HEK293T (cell line): ENCODE measurements at regions not wholly inside any gene's neighbourhood (a gene's known extent, or its start where the extent isn't known, plus 50 kb on each side); places are given as distances from the start of the nearest gene placed in this dataset.
"Not testable (repeated sequence)": the region's sequence is repeated elsewhere in the genome, so short reads cannot be mapped to it uniquely, and the experiment has no call there.

ENCODE experiments used
- CTCF ChIA-PET: fragments of 350-600 bp; formaldehyde crosslinking; extraction: SDS; loops from one replicate; lab custom pipeline; 2021; ENCODE audit warnings: antibody characterized with exemption, inconsistent platforms; lab: Yijun Ruan, JAX
- POLR2A ChIA-PET: fragments of 350-600 bp; formaldehyde crosslinking; extraction: SDS; loops from one replicate; lab custom pipeline; 2020; ENCODE audit warnings: antibody characterized with exemption, inconsistent platforms; lab: Yijun Ruan, JAX
- DNase-seq: peaks from one replicate; pipeline ENCODE4 v3.0.0; 2012; ENCODE audit warnings: mixed read lengths; ENCODE audit errors: extremely low spot score
- ARNT ChIP-seq: fragments of 450-650 bp; IDR thresholded peaks from 2 replicates; pipeline ENCODE4 v1.6.1; 2017; ENCODE audit warnings: mild to moderate bottlenecking
- BHLHE40 ChIP-seq: fragments of 450-650 bp; IDR thresholded peaks from 2 replicates; pipeline ENCODE4 v1.6.1; 2016; ENCODE audit warnings: mild to moderate bottlenecking, moderate library complexity, borderline replicate concordance
- CTBP1 ChIP-seq: fragments of 450-650 bp; IDR thresholded peaks from 2 replicates; pipeline ENCODE4 v1.6.1; 2016; ENCODE audit warnings: borderline replicate concordance
- ELF4 ChIP-seq: fragments of 450-650 bp; IDR thresholded peaks from 2 replicates; pipeline ENCODE4 v1.6.1; 2017; ENCODE audit warnings: antibody characterized with exemption
- FOXA1 ChIP-seq: fragments of 450-650 bp; IDR thresholded peaks from 2 replicates; pipeline ENCODE4 v1.6.1; 2016; ENCODE audit warnings: mild to moderate bottlenecking
- FOXK2 ChIP-seq: fragments of 450-650 bp; IDR thresholded peaks from 2 replicates; pipeline ENCODE4 v1.6.1; 2016; ENCODE audit warnings: mild to moderate bottlenecking
- FOXM1 ChIP-seq: fragments of 450-650 bp; IDR thresholded peaks from 2 replicates; pipeline ENCODE4 v1.6.1; 2017; ENCODE audit warnings: mild to moderate bottlenecking, borderline replicate concordance
- HDGF ChIP-seq: fragments of 450-650 bp; IDR thresholded peaks from 2 replicates; pipeline ENCODE4 v1.6.1; 2017; ENCODE audit warnings: antibody characterized with exemption, borderline replicate concordance
- L3MBTL2 ChIP-seq: fragments of 450-650 bp; conservative IDR thresholded peaks from 2 replicates; pipeline ENCODE4 v1.6.1; 2016; ENCODE audit warnings: mild to moderate bottlenecking
- LEF1 ChIP-seq: fragments of 450-650 bp; IDR thresholded peaks from 2 replicates; pipeline ENCODE4 v1.6.1; 2017; ENCODE audit warnings: mild to moderate bottlenecking, borderline replicate concordance
- NFRKB ChIP-seq: fragments of 450-650 bp; IDR thresholded peaks from 2 replicates; pipeline ENCODE4 v1.6.1; 2016; ENCODE audit warnings: mild to moderate bottlenecking, moderate library complexity
- PKNOX1 ChIP-seq: fragments of 450-650 bp; IDR thresholded peaks from 2 replicates; pipeline ENCODE4 v1.6.1; 2016
- SP1 ChIP-seq: fragments of 450-650 bp; IDR thresholded peaks from 2 replicates; pipeline ENCODE4 v1.6.1; 2017
- SUZ12 ChIP-seq: fragments of 450-650 bp; IDR thresholded peaks from 2 replicates; pipeline ENCODE4 v1.6.1; 2016; ENCODE audit warnings: mild to moderate bottlenecking
- TARDBP ChIP-seq: fragments of 450-650 bp; IDR thresholded peaks from 2 replicates; pipeline ENCODE4 v1.6.1; 2016
- ZNF384 ChIP-seq: fragments of 450-650 bp; IDR thresholded peaks from 2 replicates; pipeline ENCODE4 v1.6.1; 2016

DNA sequence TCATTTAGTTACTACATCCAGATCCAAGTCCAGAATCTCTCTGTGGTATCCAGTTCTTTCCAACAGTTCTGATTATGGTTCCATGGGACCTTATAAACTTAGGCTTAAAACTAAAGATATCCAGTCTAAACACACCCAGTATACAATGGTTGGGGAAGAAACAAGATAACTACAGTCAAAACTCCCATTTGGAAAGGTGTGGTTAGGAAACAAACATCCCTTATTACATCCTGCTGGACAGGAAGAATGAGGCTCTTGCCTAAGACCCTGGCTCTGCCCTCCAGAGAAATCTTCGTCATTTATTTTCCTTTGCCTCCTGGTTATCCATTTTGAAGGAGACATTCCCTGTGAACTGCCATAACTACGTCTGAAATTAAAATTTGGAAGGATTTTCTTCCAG is 64.6 kb upstream of the EPB41L4A start:
- TF ChIP-seq SUZ12 = no peak
- TF ChIP-seq ELF4 = no peak
- DNase-seq = no peak
- POLR2A ChIA-PET = no interaction called here
- CTCF ChIA-PET = interaction anchor here (0.8 kb wide), 1 partner anchor 9 kb away, joined by 4 read pairs; no protein-coding TSS in a partner anchor

DNA sequence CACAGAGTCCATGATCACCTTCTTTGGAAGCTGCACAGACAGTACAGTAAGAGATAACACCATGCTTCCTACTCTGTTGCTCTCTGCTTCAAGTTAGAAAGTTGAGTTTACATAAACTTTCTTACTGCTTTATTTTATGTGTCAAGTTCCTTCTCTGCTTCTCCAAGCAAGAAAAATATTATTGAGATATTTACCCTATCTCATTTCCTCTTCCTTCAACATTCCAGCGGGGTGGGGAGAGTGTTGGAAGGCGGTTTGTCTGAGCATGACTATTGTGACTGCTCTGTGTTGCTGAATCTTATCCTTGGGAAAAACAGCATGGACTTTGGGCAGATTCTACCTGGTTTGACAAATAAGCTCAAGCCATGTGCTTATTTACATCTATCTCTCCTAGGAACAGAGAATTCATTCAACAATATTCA is 66.9 kb upstream of the EPB41L4A start:
- POLR2A ChIA-PET = no interaction called here
- TF ChIP-seq NFRKB (no peak), ARNT (no peak), SUZ12 (no peak), BHLHE40 (no peak), FOXK2 (no peak), CTBP1 (no peak), ZNF384 (no peak), FOXA1 (no peak), FOXM1 (no peak), SP1 (no peak), HDGF (no peak), TARDBP (no peak), ELF4 (no peak)
- DNase-seq = no peak
- CTCF ChIA-PET = interaction anchor here (0.6 kb wide), 1 partner anchor 9 kb away, joined by 4 read pairs; no protein-coding TSS in a partner anchor

GRCh38 chr5:112491257-112491656 is 72.2 kb upstream of the EPB41L4A start:
- TF ChIP-seq NFRKB = no peak
- no peak for TF ChIP-seq PKNOX1
- no peak for TF ChIP-seq ARNT
- TF ChIP-seq HDGF = no peak
- TF ChIP-seq FOXA1 = no peak
- no peak for TF ChIP-seq TARDBP
- no peak for TF ChIP-seq ELF4
- TF ChIP-seq CTBP1 = no peak
- TF ChIP-seq LEF1 = no peak
- TF ChIP-seq FOXM1 = no peak
- peak; percentile 37 for DNase-seq
- ChIA-PET CTCF (interaction anchor here (0.5 to 1.9 kb wide), 3 partner anchors 14 to 498 kb away, joined by 3 to 12 read pairs (median 8); no protein-coding TSS in a partner anchor), POLR2A (no interaction called here)

GRCh38 chr5:112492291-112492690 is 73.2 kb upstream of the EPB41L4A start:
- CTCF ChIA-PET = interaction anchor here (0.5 to 1.9 kb wide), 14 partner anchors 9 to 504 kb away, joined by 3 to 12 read pairs (median 4); partner anchors contain the start of gene EPB41L4A
- no peak for TF ChIP-seq NFRKB
- TF ChIP-seq BHLHE40 = no peak
- TF ChIP-seq CTBP1 = no peak
- TF ChIP-seq SUZ12 = no peak
- no peak for TF ChIP-seq LEF1
- no peak for TF ChIP-seq SP1
- no peak for TF ChIP-seq FOXK2
- TF ChIP-seq PKNOX1 = no peak
- TF ChIP-seq ZNF384 = no peak
- TF ChIP-seq L3MBTL2 = no peak
- TF ChIP-seq FOXM1 = no peak
- TF ChIP-seq ELF4 = no peak
- no peak for TF ChIP-seq TARDBP
- DNase-seq = peak; percentile 77
- POLR2A ChIA-PET = no interaction called here

- POLR2A ChIA-PET, DNase-seq: not testable (repeated sequence)
- CTCF ChIA-PET = interaction anchor here (0.6 to 1.0 kb wide), 2 partner anchors 11 to 664 kb away, joined by 3 to 4 read pairs; no protein-coding TSS in a partner anchor
Measured at GRCh38 chr5:112503749-112504501, 84.8 kb upstream of the EPB41L4A start.

DNA sequence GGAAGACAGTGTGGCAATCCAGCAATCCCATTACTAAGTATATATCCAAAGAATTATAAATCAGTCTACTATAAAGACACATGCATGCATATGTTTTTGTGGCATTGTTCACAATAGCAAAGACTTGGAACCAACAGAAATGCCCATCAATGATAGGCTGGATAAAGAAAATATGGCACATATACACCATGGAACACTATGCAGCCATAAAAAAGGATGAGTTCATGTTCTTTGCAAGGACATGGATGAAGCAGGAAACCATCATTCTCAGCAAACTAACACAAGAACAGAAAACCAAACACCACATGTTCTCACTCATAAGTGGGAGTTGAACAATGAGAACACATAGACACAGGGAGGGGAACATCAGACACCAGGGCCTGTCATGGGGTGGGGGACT is 90.0 kb upstream of the EPB41L4A start:
- CTCF ChIA-PET, POLR2A ChIA-PET, DNase-seq: not testable (repeated sequence)

GRCh38 chr5:112511920-112512319 is 92.8 kb upstream of the EPB41L4A start:
- ChIA-PET CTCF (no interaction called here), POLR2A (no interaction called here)

More at GRCh38 chr5:112511920-112512319, 92.8 kb upstream of the EPB41L4A start:
- DNase-seq = no peak
- no peak for TF ChIP-seq HDGF
- TF ChIP-seq ZNF384 = no peak
- no peak for TF ChIP-seq BHLHE40
- no peak for TF ChIP-seq FOXA1
